Inflammatory macrophage treated with lipopolysaccharide for 1 hour (primary cell): ENCODE measurements at regions not wholly inside any gene's neighbourhood (a gene's known extent, or its start where the extent isn't known, plus 50 kb on each side); places are given as distances from the start of the nearest gene placed in this dataset.
"Not testable (repeated sequence)": the region's sequence is repeated elsewhere in the genome, so short reads cannot be mapped to it uniquely, and the experiment has no call there.

Source experiments
- DNase-seq, 2 donors: peaks; one replicate each; pipeline ENCODE4 v3.0.0-alpha.2; 2020 to 2022

DNA sequence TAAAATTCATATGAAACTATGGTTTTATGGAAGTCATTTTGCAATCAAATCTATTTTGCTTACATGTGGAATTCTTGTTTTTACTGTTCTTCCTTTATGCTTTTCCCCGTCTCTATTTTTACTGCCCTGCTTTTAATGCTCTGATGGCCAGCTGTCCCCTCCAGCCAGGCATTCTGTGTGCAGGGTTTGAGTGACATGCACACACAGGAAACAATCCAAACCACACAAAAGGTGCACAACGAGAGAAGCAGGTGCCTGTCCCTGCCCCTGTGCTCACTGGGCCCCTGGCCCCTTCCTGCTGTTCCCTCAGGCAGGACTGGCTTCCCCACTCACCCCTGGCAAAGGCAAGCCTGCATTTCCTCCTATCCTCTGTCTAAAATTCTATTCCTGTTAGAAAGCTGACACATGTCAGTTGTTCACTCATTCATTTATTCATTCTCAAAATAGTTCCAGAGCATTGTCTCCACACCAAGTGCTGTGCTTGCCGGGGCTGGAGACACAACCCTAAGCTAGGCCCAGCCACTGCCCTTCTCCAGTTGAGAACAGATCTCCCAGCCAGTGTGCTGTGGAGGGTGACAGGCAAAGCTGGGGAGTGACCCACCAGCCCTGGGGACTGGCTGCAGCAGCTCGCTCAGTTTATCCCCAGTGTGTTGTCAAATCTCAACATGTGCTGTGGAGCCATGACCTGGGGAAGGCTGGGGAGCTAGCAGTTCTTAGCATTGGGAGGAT, 346.3 kb downstream of the FBXW7 start:
- DNase-seq = no peak

DNA sequence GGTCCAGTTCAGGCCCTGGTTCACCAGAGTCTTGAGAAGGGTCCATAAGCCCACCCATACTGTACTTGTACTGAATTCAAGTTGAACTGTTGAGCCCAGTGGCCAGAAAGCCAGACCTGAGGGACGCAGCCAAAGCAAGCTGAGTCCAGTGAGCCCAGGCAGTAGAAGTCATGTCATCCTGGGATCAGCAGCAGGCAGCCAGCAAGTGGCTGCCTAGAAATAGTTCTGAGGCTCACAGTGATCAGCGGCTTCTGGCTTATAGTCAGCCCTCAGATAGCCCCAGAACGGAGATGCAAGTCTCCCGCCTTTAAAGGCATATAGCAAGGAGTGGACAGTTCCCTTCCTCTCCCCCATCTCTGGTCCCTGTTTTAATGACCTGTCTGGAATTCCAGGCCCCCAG, 347.1 kb downstream of the FBXW7 start:
- no peak for DNase-seq

DNA sequence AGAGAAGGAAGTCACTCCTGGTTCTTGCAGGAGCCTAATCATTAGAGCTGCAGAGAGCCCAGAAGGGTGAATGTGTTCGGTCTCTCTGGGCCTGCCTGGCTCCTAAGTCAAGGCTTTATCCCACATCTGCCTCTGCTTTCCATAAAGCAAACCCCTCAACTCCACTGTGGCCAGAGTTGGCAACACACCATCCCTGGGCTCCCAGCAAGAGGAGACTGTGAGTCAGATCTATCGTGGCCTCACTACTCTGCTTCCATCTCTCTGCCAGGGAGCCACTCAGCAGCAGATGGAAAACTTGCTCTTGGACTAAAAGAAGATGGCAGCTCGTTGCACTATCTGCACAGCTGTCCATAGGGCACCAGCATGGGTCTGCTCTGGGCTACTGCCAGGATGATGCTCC, 348.2 kb downstream of the FBXW7 start:
- no peak for DNase-seq

DNA sequence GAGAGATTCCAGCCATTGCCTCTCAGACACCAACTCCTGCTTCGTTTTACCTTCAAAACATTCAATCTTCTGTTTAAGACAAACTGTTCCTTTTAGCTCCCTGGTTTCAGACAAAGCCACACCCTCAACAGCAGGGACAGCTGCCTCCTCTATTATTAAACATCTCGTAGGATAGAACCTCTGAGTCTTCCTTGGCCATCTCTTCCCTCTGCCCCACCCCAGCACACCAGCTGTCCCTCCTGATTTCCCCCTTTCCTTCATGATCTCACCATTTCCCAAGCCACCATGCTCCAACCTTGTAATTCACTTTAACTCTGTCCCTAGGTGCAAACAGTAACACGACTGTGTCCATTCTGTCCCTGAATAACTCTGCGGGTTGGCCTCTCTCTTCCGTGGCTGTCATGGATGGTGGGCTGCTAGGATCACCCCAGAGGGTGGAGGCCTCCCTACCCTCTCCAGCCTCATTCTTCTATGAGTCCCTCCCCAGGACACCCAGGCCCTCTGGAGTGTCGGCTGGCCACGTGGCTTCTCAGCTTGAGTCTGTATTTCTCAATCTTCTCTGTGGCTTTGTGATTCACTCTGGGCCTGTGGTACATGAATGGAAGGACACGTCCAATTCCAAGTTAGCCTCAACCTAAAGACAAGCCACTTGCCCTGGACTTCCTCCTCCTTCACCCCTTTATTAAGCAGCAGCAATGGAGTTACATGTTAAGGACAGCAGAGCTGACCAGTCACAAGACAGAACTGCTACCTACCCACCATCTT, 349.9 kb downstream of the FBXW7 start:
- no peak for DNase-seq

DNA sequence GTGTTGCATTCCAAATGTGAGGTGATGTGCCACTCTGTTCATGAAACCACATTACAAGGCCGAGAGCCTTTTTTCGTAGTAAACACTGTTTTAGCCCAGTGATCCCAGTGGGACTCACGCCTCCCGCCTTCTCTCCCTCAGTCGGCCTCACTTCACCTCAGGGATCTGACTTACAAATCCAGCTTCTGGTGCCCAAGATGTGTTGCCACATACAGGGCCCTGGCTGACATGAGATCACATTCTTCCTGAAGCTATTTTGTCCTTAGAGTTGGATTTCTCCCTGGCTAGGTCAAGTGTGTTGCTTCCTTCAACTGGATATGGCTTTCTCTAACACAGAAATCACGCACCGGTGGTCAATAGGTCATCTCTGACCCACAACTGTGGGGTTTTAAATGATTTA, 354.7 kb downstream of the FBXW7 start:
- DNase-seq = no peak

DNA sequence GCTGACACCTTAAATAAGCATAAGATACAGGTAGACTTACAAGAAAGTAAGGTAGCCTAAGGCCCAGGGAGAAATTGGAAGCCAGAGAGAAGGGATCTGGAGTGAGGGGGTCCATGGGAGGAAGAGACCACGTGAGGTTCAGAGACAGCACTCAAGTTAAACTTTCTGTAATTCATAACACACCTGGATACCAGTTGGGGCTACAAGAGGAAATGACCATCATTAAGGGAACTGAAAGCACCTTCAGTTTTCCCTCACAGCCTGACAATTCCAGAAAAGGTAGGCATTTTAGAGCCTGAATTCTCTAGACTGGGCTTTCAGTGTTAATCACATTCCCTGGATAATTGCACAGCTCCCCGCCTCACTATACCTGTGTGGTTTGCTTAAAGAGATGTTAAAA, 355.5 kb downstream of the FBXW7 start:
- DNase-seq = no peak

DNA sequence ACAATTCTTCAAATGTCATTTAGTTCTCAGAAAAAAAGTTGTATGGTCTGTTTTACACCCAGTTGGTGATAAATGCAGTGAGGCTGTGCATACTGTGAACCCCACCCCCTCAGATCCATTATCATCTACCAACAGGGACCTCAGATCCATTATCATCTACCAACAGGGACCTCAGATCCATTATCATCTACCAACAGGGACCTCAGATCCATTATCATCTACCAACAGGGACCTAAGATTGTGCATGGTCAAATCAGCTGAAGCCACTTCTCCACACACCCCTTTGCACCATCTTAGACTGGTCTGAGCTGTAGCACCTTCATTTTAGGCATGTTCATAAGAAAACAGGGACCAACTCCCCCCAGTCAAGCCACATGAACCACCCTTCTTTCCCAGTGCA, 358.4 kb downstream of the FBXW7 start:
- not testable (repeated sequence) for DNase-seq

DNA sequence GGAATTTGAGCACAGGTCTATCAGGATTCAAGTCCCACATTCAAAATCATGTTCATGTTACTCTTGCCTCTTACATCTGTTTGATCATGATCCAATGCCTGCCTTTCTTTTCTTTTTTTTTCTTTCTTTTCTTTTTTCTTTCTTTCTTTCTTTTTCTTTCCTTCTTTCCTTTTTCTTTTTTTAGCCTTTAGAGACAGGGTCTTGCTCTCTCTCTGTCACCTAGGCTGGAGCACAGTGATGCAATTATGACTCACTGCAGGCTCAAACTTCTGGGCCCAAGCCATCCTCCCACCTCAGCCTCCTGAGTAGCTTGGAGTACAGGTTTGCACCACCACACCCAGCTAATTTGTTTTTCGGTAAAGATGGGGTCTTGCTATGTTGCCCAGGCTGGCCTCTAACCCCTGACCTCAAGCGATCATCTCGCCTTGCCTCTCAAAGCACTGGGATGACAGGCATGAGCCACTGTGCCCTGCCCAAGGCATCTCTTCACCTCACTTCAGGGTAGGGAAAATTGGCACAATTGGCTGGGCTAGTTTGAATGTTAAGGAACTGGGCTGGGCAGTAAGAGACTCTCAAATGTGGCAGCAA, 359.2 kb downstream of the FBXW7 start:
- no peak for DNase-seq

DNA sequence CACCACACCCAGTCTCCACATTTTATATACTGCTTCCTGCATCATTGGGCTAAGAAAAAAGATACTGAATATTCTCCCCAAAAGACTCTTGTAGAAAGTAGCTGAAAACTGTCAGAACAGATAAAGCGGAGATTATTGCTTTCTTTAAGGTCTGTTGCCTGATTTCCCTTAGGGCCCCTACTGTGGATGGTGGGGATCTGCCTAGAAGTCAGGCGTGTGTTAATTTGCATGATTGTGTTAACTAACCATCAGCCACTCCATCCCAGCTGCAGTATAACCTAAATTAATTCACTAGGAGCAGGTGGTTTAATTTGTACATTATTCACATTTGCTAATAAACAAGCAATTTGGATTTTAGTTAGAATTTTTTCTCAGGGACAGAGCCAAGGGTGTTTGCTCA, 360.3 kb downstream of the FBXW7 start:
- no peak for DNase-seq

DNA sequence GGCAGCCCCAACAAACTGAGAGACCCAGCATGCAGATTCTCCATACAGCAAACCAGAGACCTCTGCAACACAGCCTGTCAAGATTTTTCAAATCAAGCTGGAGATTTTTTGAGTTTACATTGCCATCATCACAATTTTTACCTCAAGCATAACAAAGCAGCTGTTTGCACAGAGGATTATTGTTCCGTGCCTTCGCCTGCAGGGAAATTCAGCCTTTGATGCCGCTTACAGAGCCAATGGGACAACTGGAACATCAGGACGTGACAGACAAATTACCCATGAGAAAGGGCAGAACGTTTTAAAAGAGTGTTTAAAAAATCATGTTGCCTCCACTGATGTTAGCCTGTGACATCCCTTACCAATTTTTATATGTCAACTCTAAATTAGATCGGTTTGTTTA, 363.7 kb downstream of the FBXW7 start:
- DNase-seq = no peak

DNA sequence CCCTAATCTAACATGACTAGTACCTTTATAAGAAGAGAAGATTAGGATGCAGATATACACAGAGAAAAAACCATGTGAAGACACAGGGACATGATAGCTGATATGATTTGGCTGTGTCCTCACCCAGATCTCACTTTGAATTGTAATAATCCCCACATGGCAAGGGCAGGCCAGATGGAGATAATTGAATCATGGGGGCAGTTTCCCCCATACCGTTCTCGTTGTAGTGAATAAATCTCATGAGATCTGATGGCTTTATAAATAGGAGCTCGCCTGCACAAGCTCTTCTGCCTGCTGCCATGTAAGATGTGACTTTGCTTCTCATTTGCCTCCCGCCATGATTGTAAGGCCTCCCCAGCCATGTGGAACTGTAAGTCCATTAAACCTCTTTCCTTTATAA, 364.3 kb downstream of the FBXW7 start:
- no peak for DNase-seq

DNA sequence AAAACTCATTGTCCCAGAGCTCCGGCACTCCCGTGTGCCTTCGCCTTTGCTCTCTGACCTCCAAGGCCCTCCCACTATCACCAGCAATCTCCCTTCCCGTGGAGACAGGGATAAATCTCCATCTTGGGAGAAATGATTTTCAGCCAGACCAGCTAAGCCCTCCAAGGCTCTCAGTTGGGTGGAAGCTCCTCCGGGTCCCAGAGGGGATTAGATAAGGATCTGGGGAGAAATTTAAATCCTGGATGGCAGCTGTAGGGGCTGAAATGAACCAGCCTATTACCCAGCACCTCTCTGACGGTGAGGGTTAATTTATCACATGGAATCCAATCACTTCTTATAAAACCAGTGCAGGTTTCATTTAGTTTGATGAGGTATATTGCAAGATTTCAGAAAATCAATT, 366.2 kb downstream of the FBXW7 start:
- DNase-seq = no peak

DNA sequence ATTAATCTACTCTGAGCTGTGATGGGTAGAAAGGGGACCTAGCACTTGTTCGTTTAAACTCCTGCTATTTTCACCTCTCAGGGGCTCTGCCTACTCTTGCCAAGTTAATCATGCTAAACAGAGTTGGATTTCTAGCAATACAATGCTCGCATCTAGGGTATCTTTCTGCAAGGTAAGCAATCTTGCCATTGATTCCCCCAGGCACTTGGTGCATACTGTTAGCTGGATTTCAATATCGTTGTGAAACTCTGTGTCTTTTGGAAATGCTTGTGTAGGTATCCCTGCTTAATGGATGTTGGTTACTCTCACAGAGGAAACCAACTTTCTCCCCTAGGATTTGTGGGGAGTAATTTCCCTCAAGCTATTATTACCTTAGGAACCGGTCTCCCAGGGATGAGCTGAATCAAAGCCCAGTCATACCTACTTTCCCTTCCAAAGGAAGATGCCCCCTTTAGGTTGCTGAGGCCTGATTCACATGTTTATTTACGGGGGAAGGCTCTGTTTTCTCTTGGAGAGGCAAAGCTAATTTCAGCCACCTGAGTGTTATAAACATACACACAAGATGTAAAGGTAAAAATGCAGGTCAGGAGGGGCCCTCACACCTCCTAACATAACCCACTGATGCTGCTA, 366.8 kb downstream of the FBXW7 start:
- DNase-seq = no peak

DNA sequence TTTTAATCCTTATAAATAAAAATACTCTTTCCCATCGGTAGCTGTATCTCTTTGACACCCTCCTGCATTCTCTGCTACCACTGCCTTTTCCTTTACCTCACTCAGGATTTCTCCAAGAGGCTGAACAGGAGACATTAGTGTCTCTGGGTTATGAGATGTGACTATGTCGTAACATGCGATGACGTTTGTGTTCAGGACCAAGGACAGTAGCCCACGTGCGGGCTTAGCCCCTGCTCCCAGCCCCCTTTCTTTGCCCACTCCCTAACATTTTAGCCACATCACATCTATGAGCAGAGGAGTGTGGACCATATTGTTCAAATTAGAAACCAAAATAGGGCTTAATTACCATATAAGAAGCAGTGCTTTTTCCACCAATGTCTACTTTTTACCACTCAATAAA, 369.3 kb downstream of the FBXW7 start:
- DNase-seq = peak in 1 of 2 donors; percentile 5

DNA sequence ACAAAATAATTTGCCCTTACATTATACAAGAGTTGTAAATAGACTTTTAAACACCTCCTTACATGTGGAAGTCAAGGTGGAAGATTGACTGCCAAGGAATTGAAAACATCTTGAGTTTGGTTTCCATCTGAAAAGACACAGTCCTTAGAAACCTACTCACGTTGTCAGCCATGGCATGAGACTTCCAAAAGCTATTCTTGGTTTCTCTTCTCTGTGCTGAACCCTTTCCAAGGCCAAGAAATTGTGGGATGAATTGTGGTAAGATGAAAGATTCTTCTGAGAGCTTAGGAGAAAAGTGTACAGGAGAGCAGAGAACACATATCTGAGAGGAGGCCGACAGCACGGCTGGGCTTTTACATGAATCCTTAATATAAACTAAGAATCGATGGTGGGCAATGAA, 370.0 kb downstream of the FBXW7 start:
- no peak for DNase-seq

DNA sequence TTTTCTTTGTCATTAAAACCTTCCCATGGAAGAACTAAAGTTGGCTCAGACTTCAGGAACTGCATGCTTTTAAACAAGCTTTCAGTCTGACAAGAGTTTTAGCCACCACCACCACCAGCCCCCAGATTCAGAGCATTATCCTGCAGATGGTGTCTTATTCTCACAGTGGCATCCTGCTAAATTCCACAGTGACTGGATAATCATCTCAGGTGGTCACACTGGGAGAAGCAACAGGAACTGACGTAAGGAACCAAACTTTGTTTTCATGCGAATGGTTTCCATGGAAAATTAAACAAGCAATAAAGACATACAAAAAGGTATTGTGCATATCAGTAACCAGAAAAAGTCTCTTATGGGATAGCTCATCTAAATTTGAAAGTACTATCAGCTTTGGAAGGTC, 370.7 kb downstream of the FBXW7 start:
- no peak for DNase-seq

DNA sequence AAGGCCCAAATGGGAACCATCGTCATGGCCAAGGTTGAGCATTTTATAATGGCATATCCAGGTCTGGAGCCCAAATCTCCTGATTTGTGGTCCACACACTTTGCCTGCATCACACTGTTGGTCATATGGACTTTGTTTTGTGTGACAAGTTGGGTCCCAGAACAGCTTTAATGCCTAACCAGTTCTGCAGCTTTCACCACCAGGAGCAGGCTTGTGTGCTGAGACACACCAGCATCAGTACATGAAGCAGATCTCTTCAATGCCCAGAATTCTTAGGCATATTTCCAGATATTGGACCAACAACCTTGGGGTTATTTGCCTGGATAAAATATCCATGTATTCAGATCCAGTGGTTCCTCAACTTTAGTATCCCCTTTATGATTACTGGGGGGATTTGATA, 371.3 kb downstream of the FBXW7 start:
- no peak for DNase-seq

DNA sequence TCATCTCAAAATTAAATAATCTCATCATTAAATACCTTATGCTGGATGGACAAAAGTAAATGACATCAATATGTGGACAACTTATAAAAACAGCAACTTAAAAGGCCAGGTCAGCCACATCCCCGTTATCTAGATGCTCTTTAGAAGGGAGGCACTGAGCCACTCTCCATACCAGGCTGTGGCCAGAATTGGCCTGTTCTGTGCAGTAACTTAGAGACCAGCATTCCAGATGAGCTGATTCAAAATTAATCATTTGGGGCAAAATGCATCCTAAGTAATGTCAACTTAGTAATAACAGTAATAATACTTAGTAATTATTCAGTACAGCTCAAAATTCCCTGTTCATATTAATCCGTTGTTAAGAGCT, 373.6 kb downstream of the FBXW7 start:
- DNase-seq = no peak

DNA sequence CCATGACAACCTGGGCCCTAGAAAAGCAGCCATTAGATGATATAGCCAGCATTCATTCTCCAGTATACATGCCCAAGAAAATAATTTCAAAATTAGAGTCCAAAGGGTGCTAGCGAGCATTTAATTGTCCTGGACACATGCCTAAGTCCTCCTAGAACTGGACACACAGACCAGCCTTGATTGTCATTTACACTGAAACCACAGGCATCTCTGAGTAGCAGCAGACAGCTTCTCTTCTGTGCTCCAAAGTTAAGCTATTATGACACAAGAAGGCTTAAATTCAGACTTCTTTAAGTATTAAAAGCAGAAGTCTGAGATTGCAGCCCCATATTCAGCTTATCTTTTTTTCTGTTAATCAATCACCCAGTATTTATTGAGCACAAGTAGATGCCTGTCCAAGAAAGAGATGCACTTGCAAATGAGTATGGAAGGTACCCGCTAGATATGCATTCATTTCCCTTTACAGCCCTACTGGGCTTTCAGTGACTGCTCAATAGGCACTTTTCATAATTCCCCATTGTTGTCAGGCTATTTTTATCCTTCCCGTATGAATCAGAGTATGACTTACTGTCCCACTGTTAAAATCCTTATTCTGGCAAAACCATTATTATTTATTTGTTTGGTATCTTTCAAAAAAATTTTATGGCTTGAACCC, 374.1 kb downstream of the FBXW7 start:
- DNase-seq = peak; percentile 35 to 71

DNA sequence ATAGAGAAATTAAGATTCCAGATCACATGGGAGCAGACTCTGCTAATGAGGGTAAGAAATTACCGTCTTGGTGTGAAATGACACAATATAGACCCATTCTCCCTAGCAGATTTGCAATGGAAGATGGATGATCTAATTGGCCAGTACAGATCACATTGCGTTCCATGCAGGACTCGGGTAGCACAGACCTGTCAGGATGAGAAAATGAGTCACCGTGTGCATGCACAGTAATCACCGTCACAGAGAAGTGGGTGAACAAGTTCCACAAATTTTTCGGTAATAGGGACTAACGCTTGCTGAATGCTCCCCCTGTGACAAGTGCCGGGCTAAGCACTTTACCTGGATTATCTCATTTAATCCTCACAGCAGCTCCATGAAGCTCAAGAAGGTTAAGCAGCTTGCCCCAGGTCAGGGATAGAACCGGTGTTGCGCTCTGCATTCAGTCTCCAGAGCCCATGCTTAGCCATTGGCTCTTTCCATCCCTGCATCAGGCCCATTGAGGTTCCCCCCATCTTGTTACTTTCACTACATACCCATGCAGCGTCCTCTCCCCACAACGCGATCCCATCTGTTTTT, 375.6 kb downstream of the FBXW7 start:
- no peak for DNase-seq

DNA sequence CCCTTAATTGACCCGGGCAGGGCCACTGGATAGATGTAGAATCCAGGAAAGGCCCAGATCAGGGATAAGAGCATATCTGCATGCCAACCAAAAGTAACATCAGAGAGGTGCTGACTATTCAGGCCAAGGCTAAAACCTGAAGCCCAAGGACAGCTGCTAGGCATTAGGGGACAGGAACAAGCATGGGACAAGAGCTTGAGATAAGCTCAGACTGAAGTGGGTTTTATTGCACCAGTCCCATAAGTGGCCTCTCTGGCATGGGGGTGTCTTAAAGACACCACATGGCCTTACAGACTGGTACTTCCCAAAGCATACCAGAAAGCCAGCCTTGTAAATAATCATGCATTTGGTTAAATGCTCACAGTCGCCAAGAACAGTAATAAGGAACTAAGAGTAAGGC, 376.1 kb downstream of the FBXW7 start:
- no peak for DNase-seq

DNA sequence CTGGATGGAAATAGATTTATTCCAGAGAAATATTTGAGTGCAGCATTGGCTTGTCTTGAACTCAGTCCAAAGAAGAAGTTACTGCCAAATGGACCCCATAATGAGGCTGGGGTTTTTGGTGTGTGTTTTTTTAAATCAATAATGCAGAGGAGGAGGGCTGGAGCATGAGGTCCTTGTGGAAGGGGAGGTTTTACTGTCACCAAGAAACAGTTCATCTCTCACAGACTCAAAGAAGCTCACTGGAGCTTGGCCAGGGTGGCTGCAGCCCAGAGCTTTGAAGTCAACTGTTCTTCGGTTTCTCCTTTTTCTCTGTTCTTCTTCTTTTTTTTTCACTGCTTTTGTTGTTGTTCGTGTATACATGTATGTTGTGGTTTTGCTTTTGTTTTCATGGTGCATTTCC, 377.7 kb downstream of the FBXW7 start:
- no peak for DNase-seq

DNA sequence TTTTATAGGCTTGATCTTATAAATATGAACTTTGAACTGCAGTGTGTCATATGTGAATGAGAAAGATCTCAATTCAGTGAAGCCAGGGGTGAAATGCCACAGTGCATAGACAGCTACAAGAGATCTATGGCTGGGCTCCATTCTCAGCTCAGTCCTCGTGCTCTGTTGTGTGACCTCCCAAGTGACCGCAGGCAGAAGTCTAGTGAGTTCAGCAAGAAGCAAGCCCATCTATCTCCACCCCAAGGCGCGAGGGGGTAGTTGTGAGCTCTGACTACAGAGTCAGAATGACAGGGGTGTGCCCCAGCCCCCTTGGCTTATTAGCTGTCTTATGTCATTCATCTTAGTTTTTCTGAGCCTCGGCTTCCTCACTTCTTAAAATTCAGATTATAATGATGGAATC, 378.3 kb downstream of the FBXW7 start:
- no peak for DNase-seq
